Activated T-cell treated with anti-CD3 and anti-CD28 coated beads, Interleukin-2, amount 50 U/mL, for 48 hours (primary cell): ENCODE measurements at regions not wholly inside any gene's neighbourhood (a gene's known extent, or its start where the extent isn't known, plus 50 kb on each side); places are given as distances from the start of the nearest gene placed in this dataset.

ENCODE experiments used
- DNase-seq, 2 experiments: peaks; one replicate each; pipeline ENCODE4 v3.0.0-alpha.2; 2020

DNA sequence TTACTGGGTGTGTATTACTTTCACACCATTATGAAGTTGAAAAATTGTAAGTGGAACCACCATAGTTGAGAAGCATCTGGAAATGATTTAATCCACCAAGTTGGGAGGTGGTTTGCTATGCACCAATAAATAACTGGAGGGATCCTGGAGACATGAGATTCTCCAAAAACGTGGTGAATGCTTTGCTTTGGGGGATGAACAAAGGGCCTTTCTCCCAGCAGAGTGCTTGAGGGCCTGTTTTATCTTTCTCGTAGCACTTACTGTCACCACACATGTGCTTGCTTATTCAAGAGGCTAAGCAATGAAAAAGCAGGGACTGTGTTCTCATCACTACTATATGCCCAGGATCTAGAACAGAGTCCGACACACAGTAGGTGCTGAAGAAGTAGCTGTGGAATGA is 371.1 kb downstream of the DHX35 start:
- no peak for DNase-seq

DNA sequence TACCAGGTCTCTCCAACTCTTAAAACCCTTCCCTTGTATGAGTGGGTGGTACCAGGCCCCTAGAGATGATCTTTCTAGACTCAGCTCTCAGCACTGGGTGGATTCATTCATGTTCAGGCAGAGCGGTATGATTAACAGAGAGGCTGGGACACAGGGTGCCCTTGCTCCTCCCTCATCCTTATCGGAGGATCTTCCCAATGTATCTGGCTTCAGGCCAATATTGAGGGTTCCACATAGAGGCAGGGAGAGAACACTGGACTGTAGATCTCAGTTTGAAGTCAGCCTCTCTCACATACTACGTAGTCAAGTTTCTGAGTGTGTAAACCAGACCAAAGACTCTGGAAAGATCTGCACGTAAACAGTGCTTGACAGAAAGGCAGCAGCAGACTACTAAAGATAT is 366.2 kb downstream of the DHX35 start:
- DNase-seq: no peak

- no peak for DNase-seq
Measured at GRCh38 chr20:39326050-39326449, 363.9 kb downstream of the DHX35 start.

DNA sequence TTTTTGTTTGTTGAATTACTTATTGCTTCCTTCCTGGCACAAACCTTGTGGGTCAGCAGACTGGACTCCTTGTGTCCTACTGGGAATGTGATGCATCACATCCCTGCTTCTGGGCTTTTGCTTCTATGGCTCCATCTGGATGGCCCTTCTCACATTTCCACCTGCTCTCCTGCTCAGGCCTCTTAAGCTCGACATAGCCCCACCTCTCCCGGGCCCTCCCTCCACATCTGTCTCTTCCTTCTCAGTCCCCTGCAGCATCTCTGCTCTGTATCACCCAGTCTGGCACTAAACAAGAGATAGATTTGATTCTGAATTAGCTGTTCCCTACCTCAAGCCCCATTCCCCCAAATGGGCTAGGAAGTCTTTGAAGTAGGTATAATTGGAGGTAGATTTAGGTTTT is 356.8 kb downstream of the DHX35 start:
- DNase-seq: no peak

DNA sequence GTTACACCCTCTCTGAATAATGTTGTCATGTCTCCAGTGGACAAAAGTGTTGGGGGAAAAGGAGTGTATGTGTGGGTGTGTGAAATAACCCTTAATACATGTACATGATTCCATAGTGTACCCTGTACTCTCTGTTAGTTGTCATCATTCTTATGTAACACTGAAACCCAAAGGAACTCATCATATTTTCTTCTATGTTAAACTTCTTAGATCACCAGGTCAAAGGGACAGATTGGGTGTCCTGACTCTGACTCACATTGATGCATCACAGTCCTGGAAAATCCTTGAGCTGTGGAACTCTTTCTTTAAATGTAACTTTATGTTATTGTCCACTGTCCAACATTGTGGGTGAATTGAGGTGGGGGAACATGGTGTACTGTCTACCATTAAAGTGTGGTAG is 350.5 kb downstream of the DHX35 start:
- DNase-seq: no peak

GRCh38 chr20:39311851-39312506 is 349.8 kb downstream of the DHX35 start:
- DNase-seq: no peak

DNA sequence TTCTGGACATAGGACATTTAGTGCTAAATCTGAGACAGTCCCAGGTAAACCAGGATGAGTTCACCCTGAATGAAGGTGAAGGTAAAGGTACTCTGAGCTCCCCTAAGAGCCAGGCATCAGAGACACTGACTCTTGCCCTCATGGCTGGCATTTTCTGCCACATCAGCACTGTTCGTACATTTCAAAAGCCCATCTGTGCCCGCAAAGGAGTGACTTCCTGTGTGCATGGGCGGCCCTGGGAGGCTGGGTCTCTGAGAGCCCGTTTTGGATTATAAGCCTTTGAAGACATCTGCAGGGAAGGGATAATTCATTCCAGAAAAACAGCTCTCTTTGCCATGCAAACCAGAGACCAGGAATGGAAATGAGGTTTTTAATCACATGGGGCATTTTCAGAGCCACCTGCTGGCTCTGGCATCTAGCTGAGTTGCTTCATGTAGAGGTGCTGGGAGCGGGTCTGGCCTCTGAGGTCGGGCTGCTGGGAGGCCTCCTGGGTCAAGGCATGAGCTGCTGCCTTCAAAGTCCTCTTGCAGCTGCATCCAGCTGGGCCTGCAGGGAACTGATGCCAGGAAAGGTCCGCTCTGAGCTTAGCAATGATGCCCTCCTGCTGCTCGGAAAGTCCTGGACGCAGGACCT is 348.3 kb downstream of the DHX35 start:
- no peak for DNase-seq

GRCh38 chr20:39309458-39309857 is 347.3 kb downstream of the DHX35 start:
- no peak for DNase-seq

DNA sequence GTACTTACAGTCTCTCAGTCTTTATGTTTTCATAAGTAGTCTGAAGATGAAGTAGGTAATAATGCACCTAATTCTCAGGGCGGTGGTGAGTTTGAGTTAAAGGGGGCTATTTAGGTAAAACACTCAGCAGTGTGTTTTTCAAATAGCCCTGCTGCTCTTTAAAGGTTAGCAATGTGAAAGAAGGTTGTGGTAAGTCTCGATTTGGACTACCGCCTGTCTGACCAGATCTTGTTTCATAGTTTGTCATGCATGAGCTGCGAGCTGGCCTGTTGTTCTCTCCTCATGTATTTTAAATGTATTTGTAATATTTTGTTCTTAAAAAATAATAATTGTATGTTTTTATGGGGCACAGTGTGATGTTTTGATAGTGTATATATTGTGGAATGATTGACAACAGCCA is 340.2 kb downstream of the DHX35 start:
- DNase-seq: no peak

GRCh38 chr20:39299783-39300182 is 337.6 kb downstream of the DHX35 start:
- no peak for DNase-seq

DNA sequence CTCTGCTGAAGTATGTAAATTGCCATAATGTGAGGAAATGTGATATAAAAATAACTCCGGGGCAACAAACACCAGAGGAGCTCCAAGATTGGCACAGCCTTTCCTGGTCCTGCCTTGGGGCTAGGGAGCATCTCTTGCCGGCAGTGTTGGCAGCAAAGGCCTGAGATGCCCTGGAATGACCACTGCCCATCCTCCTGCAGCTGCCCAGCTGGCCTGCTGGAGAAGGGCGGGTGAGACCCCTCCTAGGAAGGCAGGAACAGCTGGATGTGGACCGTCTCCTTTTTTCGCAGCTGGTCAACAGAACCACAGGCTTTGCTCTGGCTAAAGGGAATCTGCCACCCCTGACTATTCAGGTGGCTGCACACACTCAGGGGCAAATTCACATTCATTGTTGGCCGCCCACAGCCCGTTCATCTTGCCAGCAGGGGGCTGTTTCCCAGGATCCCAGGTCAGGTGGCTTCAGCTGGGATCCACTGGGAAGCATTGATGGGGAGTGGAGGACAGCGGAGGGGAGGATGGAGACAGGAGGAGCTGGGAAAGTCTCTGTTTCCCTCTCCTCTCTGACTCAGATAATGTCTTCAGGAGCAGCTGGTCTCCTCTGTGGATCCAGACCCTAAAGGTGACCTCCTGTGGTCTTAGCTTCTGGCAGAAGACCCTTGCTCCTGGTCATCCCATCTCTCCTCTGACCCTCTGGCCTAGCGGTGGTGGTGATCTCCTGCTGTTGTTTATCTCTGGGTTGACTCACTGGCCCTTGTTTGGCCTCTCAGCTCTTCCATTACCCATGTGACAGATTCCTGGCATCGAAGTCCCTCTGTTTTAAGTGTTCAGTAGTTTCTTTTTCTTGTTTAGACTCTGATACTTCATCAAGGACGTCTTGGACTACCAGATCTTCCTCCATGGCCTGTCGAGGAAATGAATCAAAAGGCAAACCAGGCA is 336.7 kb downstream of the DHX35 start:
- no peak for DNase-seq

GRCh38 chr20:39298121-39298520 is 336.0 kb downstream of the DHX35 start:
- DNase-seq: no peak

DNA sequence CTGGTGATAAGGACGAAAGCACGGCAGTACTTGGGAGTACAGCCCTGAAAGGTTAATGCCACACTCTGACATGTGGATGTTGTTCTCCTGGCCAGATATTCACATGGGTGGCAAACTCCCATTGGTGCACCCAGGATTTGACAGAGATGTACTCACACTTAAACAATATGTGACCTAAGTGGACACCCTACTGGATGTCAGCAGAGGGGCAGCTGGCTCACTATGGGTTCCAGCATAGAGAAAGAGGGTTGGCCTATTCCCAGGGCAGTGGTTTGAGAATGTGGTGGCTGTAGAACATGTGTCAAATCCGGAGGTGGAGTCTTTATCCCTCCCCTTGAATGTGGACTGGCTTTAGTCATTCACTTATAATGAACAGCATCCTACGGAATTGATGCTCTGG is 333.2 kb downstream of the DHX35 start:
- no peak for DNase-seq

DNA sequence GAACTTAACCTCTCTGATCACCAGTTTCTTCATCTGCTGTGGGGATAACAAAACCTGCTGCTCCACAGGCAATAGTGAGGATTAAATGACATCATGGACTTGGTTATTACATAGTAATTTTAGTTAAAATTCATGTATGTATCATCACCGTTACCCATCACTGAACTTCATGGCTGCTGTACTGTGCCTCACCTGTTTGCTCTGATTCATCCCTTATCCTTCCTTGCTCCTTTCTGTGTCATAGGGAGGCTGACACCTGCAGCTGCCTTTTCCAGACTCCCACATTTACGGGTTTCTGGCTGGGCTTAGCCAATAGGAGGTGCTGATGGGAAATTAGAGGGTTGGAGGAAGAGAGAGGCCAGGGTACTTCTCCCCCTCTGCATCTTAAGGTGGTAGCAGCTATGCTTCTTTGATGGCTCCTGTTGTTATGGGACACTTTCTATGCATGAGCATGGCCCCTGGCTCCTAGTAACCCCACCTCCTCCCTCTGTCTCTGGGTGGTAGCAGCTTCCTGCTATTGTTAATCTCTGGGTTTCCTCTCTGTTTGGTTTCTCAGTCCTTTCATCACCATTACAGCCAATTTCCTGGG is 332.1 kb downstream of the DHX35 start:
- no peak for DNase-seq

DNA sequence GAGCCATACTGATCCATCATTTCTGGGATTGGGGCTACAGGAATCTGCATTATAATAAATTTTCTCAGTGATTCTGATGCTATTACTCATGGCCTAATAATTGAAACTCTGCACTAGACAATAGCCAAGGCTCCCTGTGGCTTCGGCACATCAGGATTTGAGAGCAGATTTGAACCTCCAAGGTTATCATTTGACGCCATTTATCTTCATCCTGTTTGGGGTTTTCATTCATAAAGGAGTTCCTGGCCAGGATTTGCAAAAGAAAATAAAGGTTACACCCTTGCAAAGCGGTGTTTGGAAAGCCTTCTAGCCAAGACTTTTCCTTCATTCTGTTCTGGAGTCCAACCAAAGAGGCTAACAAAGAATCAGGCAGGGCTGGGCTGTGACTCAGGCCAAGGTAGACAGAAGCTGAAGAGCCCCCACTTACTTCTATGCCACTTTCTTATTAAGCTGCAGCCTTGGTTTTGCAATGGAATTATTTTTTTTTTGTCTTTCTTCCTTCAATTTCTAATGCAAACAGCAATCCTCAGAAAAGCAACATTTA is 330.1 kb downstream of the DHX35 start:
- DNase-seq: no peak

DNA sequence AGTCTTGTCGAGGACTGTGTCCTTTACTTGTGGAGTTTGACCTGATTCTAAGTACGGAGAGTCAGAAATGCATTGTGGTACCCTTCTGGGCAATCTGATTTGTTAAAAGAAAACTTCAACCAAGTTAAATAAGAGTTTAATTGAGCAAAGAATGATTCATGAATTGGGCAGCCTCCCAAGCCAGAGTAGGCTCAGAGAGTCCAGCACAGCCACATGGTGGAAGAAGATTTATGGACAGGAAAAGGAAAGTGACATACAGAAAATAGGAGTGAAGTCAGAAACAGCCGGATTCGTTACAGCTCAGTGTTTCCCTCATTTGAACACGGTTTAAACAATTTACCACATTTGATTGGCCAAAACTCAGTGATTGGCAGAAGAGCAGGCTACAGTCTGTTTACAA is 329.2 kb downstream of the DHX35 start:
- DNase-seq: no peak

GRCh38 chr20:39290575-39290974 is 328.4 kb downstream of the DHX35 start:
- DNase-seq: no peak

DNA sequence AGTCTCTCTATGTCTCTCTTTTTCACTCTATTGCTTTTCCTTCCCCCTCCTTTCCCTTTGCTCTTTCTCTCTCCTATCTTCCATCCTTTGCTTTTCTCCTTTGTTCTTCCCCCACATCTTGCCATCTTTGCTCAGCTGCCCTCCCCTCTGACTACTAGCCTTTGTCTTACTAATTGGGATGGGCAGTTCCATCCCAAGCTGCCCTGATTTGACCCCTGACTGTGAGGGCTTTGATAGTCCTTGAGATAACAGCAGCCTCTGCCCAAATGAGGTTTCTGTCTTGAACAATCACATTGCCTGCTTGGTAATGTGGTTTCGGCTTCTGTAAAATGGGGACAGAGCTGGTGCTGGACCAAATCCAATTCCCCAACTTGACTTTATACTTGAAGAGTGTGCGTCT is 327.7 kb downstream of the DHX35 start:
- no peak for DNase-seq

GRCh38 chr20:39289316-39289715 is 327.2 kb downstream of the DHX35 start:
- no peak for DNase-seq

GRCh38 chr20:39283464-39283863 is 321.3 kb downstream of the DHX35 start:
- DNase-seq: no peak

DNA sequence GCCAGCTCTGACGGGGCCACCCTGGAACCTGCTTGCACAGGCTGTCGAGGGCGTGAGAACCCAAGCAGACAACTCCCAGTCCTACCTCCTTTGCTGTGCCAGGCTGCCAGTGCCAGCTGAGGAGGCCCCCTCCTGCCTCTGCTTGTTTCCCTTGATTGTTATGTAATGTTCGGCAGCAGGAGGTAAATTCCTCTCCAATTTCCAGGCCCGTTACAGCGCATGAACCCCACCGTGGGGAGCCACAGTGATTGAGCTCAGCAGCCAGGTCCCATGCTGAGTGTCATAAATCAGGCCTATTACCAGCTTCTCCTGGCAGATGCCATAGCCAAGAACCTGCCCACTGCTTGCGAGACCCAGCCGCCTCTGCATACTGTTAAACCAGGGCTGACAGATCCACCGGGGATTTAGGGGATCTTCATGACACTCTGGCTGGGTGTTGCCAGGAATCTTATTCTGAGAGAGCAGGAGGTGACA is 320.5 kb downstream of the DHX35 start:
- no peak for DNase-seq

- DNase-seq: no peak
Measured at GRCh38 chr20:39280875-39281274, 318.7 kb downstream of the DHX35 start.

DNA sequence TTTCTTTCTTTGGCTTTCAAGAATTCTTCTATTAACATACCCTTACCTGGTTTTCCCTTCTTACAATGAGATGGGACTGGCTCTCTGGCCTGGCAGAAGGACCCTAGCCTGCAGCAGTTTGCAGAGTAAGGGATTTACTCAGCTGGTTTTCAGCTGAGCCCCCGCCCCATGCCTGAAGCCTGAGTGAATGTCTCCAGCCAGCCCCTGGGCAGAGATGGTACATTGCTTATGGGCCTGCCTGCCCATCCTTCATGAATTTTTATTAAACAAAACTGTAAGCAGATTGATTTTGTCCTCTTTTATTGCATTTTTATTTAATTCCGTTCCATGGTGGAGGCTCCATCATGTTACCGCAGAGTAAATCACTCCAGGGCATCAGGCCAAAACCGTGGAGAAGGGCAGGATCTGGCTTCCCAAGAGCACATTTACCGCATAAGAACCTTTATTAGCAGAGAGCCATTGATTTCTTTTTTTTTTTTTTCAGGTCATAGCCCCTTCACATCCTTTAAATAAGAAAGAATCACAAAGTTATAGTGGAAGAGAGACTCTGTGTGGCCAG is 316.2 kb downstream of the DHX35 start:
- DNase-seq: no peak
